H9 (cell line): ENCODE measurements at regions not wholly inside any gene's neighbourhood (a gene's known extent, or its start where the extent isn't known, plus 50 kb on each side); places are given as distances from the start of the nearest gene placed in this dataset.

ENCODE experiments used
- DNase-seq: peaks from one replicate; pipeline ENCODE4 v3.0.0-alpha.2; 2017
- H2AFZ ChIP-seq: one replicate; pipeline ENCODE4 v1.6.1; 2013; ENCODE audit warnings: mild to moderate bottlenecking, low read length, control low read depth, moderate library complexity
- H2AK5ac ChIP-seq: 2 replicates; pipeline ENCODE4 v1.6.1; 2013; ENCODE audit warnings: low read length, control low read depth, mixed read lengths; ENCODE audit not compliant: insufficient read length
- H2BK120ac ChIP-seq: one replicate; pipeline ENCODE4 v1.6.1; 2013; ENCODE audit warnings: low read depth, mild to moderate bottlenecking, low read length, control low read depth, inconsistent platforms; ENCODE audit not compliant: poor library complexity, severe bottlenecking
- H2BK12ac ChIP-seq: 2 replicates; pipeline ENCODE4 v1.6.1; 2013; ENCODE audit warnings: low read length, control low read depth, mixed read lengths, low read depth; ENCODE audit not compliant: insufficient read length
- H2BK15ac ChIP-seq: 2 replicates; pipeline ENCODE4 v1.6.1; 2013; ENCODE audit warnings: low read depth, low read length, control low read depth
- H2BK20ac ChIP-seq: one replicate; pipeline ENCODE4 v1.6.1; 2013; ENCODE audit warnings: low read depth, mild to moderate bottlenecking, low read length, control low read depth, inconsistent platforms; ENCODE audit not compliant: poor library complexity, severe bottlenecking
- H2BK5ac ChIP-seq: 2 replicates; pipeline ENCODE4 v1.6.1; 2013; ENCODE audit warnings: low read length, control low read depth, mixed read lengths; ENCODE audit not compliant: insufficient read length
- H3K14ac ChIP-seq: 2 replicates; pipeline ENCODE4 v1.6.1; 2013; ENCODE audit warnings: low read length, control low read depth; ENCODE audit not compliant: insufficient read depth
- H3K18ac ChIP-seq: 2 replicates; pipeline ENCODE4 v1.6.1; 2013; ENCODE audit warnings: low read depth, mild to moderate bottlenecking, mixed read lengths, low read length, control low read depth; ENCODE audit not compliant: insufficient read length
- H3K23ac ChIP-seq: 2 replicates; pipeline ENCODE4 v1.6.1; 2013; ENCODE audit warnings: low read length, control low read depth, mixed read lengths, low read depth; ENCODE audit not compliant: insufficient read length
- H3K23me2 ChIP-seq: 2 replicates; pipeline ENCODE4 v1.6.1; 2013; ENCODE audit warnings: low read depth, mild to moderate bottlenecking, mixed read lengths, low read length, control low read depth; ENCODE audit not compliant: insufficient read length, poor library complexity, severe bottlenecking
- H3K27ac ChIP-seq: 2 replicates; pipeline ENCODE4 v1.5.1; 2013; ENCODE audit warnings: low read length, control low read depth, mixed read lengths, low read depth; ENCODE audit not compliant: insufficient read length
- H3K27me3 ChIP-seq: 2 replicates; pipeline ENCODE4 v1.6.1; 2013; ENCODE audit warnings: low read length, control low read depth, inconsistent platforms; ENCODE audit not compliant: insufficient read depth
- H3K4ac ChIP-seq: 2 replicates; pipeline ENCODE4 v1.6.1; 2013; ENCODE audit warnings: low read depth, mild to moderate bottlenecking, control low read depth, inconsistent platforms, low read length, moderate library complexity
- H3K4me1 ChIP-seq: 2 replicates; pipeline ENCODE4 v1.6.1; 2013; ENCODE audit warnings: low read length, control low read depth, inconsistent platforms; ENCODE audit not compliant: insufficient read depth
- H3K4me2 ChIP-seq: 2 replicates; pipeline ENCODE4 v1.6.1; 2013; ENCODE audit warnings: low read length, control low read depth, mixed read lengths; ENCODE audit not compliant: insufficient read length, insufficient read depth
- H3K56ac ChIP-seq: 2 replicates; pipeline ENCODE4 v1.6.1; 2013; ENCODE audit warnings: low read depth, mild to moderate bottlenecking, mixed read lengths, low read length, control low read depth; ENCODE audit not compliant: insufficient read length
- H3K79me1 ChIP-seq: 2 replicates; pipeline ENCODE4 v1.6.1; 2013; ENCODE audit warnings: low read depth, mild to moderate bottlenecking, moderate library complexity, low read length, control low read depth, inconsistent platforms; ENCODE audit not compliant: insufficient read depth, poor library complexity, severe bottlenecking
- H3K79me2 ChIP-seq: 2 replicates; pipeline ENCODE4 v1.6.1; 2013; ENCODE audit warnings: low read length, control low read depth, inconsistent platforms; ENCODE audit not compliant: insufficient read depth
- H3K9ac ChIP-seq: 2 replicates; pipeline ENCODE4 v1.6.1; 2013; ENCODE audit warnings: low read length, control low read depth, mixed read lengths; ENCODE audit not compliant: insufficient read length; ENCODE audit errors: extremely low read depth
- H3K9me3 ChIP-seq: one replicate; pipeline ENCODE4 v1.6.1; 2013; ENCODE audit warnings: low read depth, low read length, inconsistent platforms; ENCODE audit not compliant: control insufficient read depth
- H3T11ph ChIP-seq: one replicate; pipeline ENCODE4 v1.6.1; 2013; ENCODE audit warnings: mild to moderate bottlenecking, low read length, control low read depth, inconsistent platforms
- H4K20me1 ChIP-seq: one replicate; pipeline ENCODE4 v1.6.1; 2013; ENCODE audit not compliant: control insufficient read depth, insufficient read length, insufficient read depth
- H4K5ac ChIP-seq: 2 replicates; pipeline ENCODE4 v1.6.1; 2013; ENCODE audit warnings: low read depth, mild to moderate bottlenecking, mixed read lengths, low read length, control low read depth; ENCODE audit not compliant: insufficient read length
- H4K8ac ChIP-seq: replicated peaks from 2 replicates; pipeline ENCODE4 v1.6.1; 2013; ENCODE audit warnings: low read length, control low read depth, mixed read lengths, low read depth; ENCODE audit not compliant: insufficient read length
- H4K91ac ChIP-seq: 2 replicates; pipeline ENCODE4 v1.6.1; 2013; ENCODE audit warnings: low read depth, mild to moderate bottlenecking, moderate library complexity, mixed read lengths, low read length, control low read depth; ENCODE audit not compliant: insufficient read length
- H3K27ac Mint-ChIP-seq, 3 experiments: 2 replicates in 2 of 3; 3 replicates in 1 of 3; pipeline ENCODE4 v1.8.0; 2020 to 2021; ENCODE audit warnings: mixed read lengths in 3 of 3, mild to moderate bottlenecking in 1 of 3, moderate library complexity in 1 of 3
- H3K27me3 Mint-ChIP-seq: 2 replicates; pipeline ENCODE4 v1.8.0; 2021; ENCODE audit warnings: low read depth, mild to moderate bottlenecking, moderate library complexity, mixed read lengths
- H3K36me3 Mint-ChIP-seq, 3 experiments: 2 replicates in 2 of 3; 3 replicates in 1 of 3; pipeline ENCODE4 v1.8.0; 2020 to 2021; ENCODE audit warnings: low read depth in 3 of 3, mixed read lengths in 3 of 3; ENCODE audit not compliant: insufficient read depth in 1 of 3
- H3K4me1 Mint-ChIP-seq, 2 experiments: 2 replicates each; pipeline ENCODE4 v1.8.0; 2020; ENCODE audit warnings: mixed read lengths in 2 of 2
- H3K4me3 Mint-ChIP-seq, 2 experiments: 2 replicates in 1 of 2; 3 replicates in 1 of 2; pipeline ENCODE4 v1.8.0; 2020 to 2021; ENCODE audit warnings: mild to moderate bottlenecking in 2 of 2, mixed read lengths in 2 of 2, moderate library complexity in 1 of 2
- H3K9me3 Mint-ChIP-seq, 2 experiments: 2 replicates in 1 of 2; 3 replicates in 1 of 2; pipeline ENCODE4 v1.8.0; 2020; ENCODE audit warnings: mild to moderate bottlenecking in 2 of 2, mixed read lengths in 2 of 2, moderate library complexity in 1 of 2
- CTCF ChIP-seq: fragments of 200-600 bp; sonication (generic); conservative IDR thresholded peaks from 3 replicates; pipeline ENCODE4 v1.8.0; 2021; ENCODE audit warnings: antibody characterized with exemption, mild to moderate bottlenecking
- WGBS: extraction: QIAGEN DNeasy Blood & Tissue Kit; methylation state at CpG from one replicate; pipeline ENCODE4 v1.1.7; 2013; ENCODE audit warnings: missing lambda C conversion rate, low lambda C conversion rate, mixed read lengths; ENCODE audit not compliant: insufficient read length; ENCODE audit errors: extremely low coverage; 5-methylcytosine and 5-hydroxymethylcytosine counted together

DNA sequence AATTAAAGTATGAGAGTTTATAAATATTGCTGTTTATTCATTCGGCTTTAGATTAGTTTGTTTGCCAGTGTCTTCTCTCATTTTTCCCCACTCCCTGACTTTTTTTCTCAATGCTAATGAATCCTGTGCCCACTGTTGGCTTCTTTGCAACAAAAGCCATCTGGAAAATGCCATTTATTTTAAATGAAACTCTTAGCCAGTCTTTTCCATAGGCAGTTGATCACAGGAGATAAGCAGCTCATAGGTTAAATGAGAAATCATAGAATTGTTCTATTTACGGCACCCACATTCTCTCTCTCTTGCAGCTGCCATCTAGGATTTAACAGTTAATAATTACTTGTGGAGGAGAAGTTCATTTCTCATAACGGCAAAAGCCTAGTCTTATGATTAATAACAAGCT lies 249.3 kb upstream of the POM121L12 start:
- Mint-ChIP-seq H3K27ac (no peak overlapping the region), H3K4me3 (no peak overlapping the region), H3K9me3 (no peaks in the 10 kb centered on the region), H3K4me1 (no peaks in the 10 kb centered on the region), H3K27me3 (no peaks in the 10 kb centered on the region; the same call in 1 of the 2 replicates), H3K36me3 (no peaks in the 10 kb centered on the region)
- Histone ChIP-seq H3K23me2 (no peaks in the 10 kb centered on the region), H3T11ph (no peak overlapping the region), H3K27me3 (no peaks in the 10 kb centered on the region), H3K14ac (no peak overlapping the region), H3K18ac (no peak overlapping the region), H4K20me1 (no peaks in the 10 kb centered on the region), H3K9ac (no peak overlapping the region), H2BK120ac (no peak overlapping the region), H3K4ac (no peak overlapping the region), H2BK20ac (no peak overlapping the region), H2AK5ac (no peak overlapping the region), H3K9me3 (no peaks in the 10 kb centered on the region), H3K4me2 (no peak overlapping the region), H2AFZ (no peak overlapping the region), H4K8ac (no peak overlapping the region), H2BK15ac (no peak overlapping the region), H3K79me2 (no peaks in the 10 kb centered on the region), H3K23ac (no peak overlapping the region), H3K79me1 (no peaks in the 10 kb centered on the region), H3K56ac (no peak overlapping the region), H3K27ac (no peak overlapping the region), H2BK12ac (no peak overlapping the region), H4K91ac (no peak overlapping the region), H3K4me1 (no peaks in the 10 kb centered on the region), H4K5ac (no peak overlapping the region), H2BK5ac (no peak overlapping the region)
- no peak for TF ChIP-seq CTCF
- DNase-seq: no peak
- WGBS: 100% methylated on average over 1 of the region's 3 CpGs
